Body of pancreas (tissue), 4 donors: ENCODE measurements at regions not wholly inside any gene's neighbourhood (a gene's known extent, or its start where the extent isn't known, plus 50 kb on each side); places are given as distances from the start of the nearest gene placed in this dataset.

Experiments used
- CTCF ChIP-seq, 7 experiments: fragments of 450-650 bp in 4 of 7; fragments of 200-600 bp in 3 of 7; sonication (generic) in 3 of 7; IDR thresholded peaks; one replicate each; pipeline ENCODE4 v1.5.1; 2016 to 2019; ENCODE audit warnings: antibody characterized with exemption in 7 of 7
- POLR2A ChIP-seq, 3 donors: fragments of 450-650 bp; IDR thresholded peaks; one replicate each; pipeline ENCODE4 v1.6.1; 2016; ENCODE audit warnings: antibody characterized with exemption in 3 of 3, mild to moderate bottlenecking in 2 of 3

GRCh38 chr1:239303289-239303688 lies 83.1 kb upstream of the CHRM3 start:
- TF ChIP-seq CTCF (IDR thresholded peaks at IDR 0.05) (no peak), POLR2A (IDR thresholded peaks at IDR 0.05) (no peak)
